ENCODE measurements at regions not wholly inside any gene's neighbourhood (a gene's known extent, or its start where the extent isn't known, plus 50 kb on each side); places are given as distances from the start of the nearest gene placed in this dataset.

- no peaks in the 10 kb centered on the region for H3K27me3 ChIP-seq (ENCODE audit: control insufficient read depth in 4 of 4, insufficient read depth in 4 of 4, low read length in 3 of 4)
- WGBS, result 84% methylated on average over 1 of the region's 1 CpG
- TF ChIP-seq MAX (IDR thresholded peaks at IDR 0.05), result no peak
- no peak for TF ChIP-seq GABPA (IDR thresholded peaks at IDR 0.05 in 1 of 2, conservative IDR thresholded peaks at IDR 0.05 in 1 of 2)
- no peak for TF ChIP-seq EGR1 (IDR thresholded peaks at IDR 0.05; ENCODE audit: low read depth in 2 of 2)
- TF ChIP-seq SP1 (IDR thresholded peaks at IDR 0.05), result no peak
- no peak for TF ChIP-seq REST (IDR thresholded peaks at IDR 0.05)
- no peak for TF ChIP-seq CTCF (IDR thresholded peaks at IDR 0.05; ENCODE audit: low read depth, low read length, missing input control)
- TF ChIP-seq HNF4G (IDR thresholded peaks at IDR 0.05), result no peak
- TF ChIP-seq YY1 (IDR thresholded peaks at IDR 0.05), result no peak
- TF ChIP-seq FOXA1 (IDR thresholded peaks at IDR 0.05), result no peak
- no peak for TF ChIP-seq HNF4A (conservative IDR thresholded peaks at IDR 0.05)
- no peak for TF ChIP-seq JUND (IDR thresholded peaks at IDR 0.05)
- no peak for TF ChIP-seq NR2F2 (IDR thresholded peaks at IDR 0.05)
- TF ChIP-seq FOXA2 (IDR thresholded peaks at IDR 0.05), result no peak
- TF ChIP-seq ZBTB33 (IDR thresholded peaks at IDR 0.05), result no peak
- no peak for TF ChIP-seq RXRA (IDR thresholded peaks at IDR 0.05)
- TF ChIP-seq TAF1 (conservative IDR thresholded peaks at IDR 0.05), result no peak
- TF ChIP-seq RAD21 (IDR thresholded peaks at IDR 0.05), result no peak
- no peak for TF ChIP-seq ATF3 (IDR thresholded peaks at IDR 0.05)
Observed at GRCh38 chr12:72748971-72749370, 476.8 kb downstream of the TRHDE start.

More at GRCh38 chr12:72748971-72749370, 476.8 kb downstream of the TRHDE start:
- H3K9me3 ChIP-seq (ENCODE audit: control insufficient read depth in 4 of 4, low read length in 3 of 4), result no peaks in the 10 kb centered on the region
- no peak for DNase-seq (ENCODE audit: low spot score)
- H3K4me3 ChIP-seq (ENCODE audit: low read depth in 1 of 3, low read length in 3 of 3), result no peak overlapping the region
- H3K4me1 ChIP-seq (ENCODE audit: control insufficient read depth in 4 of 4, insufficient read depth in 4 of 4, low read length in 3 of 4), result no peaks in the 10 kb centered on the region
- no peak overlapping the region for H3K27ac ChIP-seq (ENCODE audit: low read depth in 1 of 2, low read length in 2 of 2)
- no peak overlapping the region for H3K9ac ChIP-seq (ENCODE audit: low read depth in 1 of 2, low read length in 2 of 2)
- no peaks in the 10 kb centered on the region for H3K36me3 ChIP-seq (ENCODE audit: control insufficient read depth in 4 of 4, insufficient read depth in 3 of 4, low read depth in 1 of 4, low read length in 3 of 4)
